T-helper 2 cell treated with Interferon-gamma antibody and Interleukin-4, amounts not matched to agents 100 ng/mL and 5 ng/mL, for 36 hours (primary cell): ENCODE measurements at regions not wholly inside any gene's neighbourhood (a gene's known extent, or its start where the extent isn't known, plus 50 kb on each side); places are given as distances from the start of the nearest gene placed in this dataset.
"Not testable (repeated sequence)": the region's sequence is repeated elsewhere in the genome, so short reads cannot be mapped to it uniquely, and the experiment has no call there.

Source experiments
- intact Hi-C: fragments of 100-400 bp; cut with micrococcal nuclease; formaldehyde crosslinking; loops from one replicate; pipeline ENCODE4 v1.15.1; 2023

- intact Hi-C loops: not testable (repeated sequence)
Measured at GRCh38 chr2:111445191-111445929, 324.6 kb downstream of the BCL2L11 start.

DNA sequence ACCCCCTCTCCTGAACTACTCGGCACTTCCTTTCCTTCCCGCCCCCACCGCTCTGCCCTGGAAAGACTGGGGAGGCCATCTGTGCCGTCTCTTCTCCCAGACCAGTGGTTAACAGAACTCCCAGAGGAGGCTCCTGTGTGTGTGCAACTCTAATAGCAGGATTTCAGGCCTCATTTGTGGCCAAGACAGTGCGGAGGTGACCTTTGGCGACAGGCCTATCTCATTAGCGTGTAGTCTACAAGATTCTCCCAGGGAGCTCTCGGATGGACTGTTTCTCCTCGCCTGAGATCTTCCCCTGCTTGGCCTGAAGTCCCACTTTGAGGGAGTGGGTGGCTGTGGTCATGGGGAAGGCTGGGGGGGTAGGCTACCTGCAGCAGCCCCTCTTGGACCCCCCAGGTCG is 325.2 kb downstream of the BCL2L11 start:
- intact Hi-C loops: not testable (repeated sequence)

- intact Hi-C loops: not testable (repeated sequence)
Measured at GRCh38 chr2:111447482-111447881, 326.8 kb downstream of the BCL2L11 start.

GRCh38 chr2:111448796-111449195 is 328.1 kb downstream of the BCL2L11 start:
- intact Hi-C loops: not testable (repeated sequence)

GRCh38 chr2:111450526-111450925 is 329.8 kb downstream of the BCL2L11 start:
- intact Hi-C loops: not testable (repeated sequence)

GRCh38 chr2:111451692-111452199 is 331.0 kb downstream of the BCL2L11 start:
- intact Hi-C loops: not testable (repeated sequence)

DNA sequence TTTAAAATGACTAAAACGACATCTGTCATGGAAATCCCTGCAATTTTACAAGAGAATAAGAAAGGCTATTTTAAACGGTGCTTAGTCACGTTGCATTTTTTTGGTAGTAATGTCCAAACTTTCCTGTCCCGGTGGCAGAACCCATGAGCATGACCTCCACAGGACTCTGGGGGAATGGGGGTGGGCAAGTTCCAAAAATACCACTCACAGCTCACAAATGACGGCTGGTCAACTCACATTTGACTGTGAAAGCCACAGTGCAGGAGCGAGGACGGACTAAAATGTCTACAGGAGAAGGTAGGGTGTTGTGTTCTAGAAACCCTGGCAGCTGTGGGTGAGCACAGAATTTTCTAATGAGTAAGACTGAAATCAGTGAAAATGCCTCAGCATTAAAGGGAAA is 331.5 kb downstream of the BCL2L11 start:
- intact Hi-C loops: not testable (repeated sequence)

DNA sequence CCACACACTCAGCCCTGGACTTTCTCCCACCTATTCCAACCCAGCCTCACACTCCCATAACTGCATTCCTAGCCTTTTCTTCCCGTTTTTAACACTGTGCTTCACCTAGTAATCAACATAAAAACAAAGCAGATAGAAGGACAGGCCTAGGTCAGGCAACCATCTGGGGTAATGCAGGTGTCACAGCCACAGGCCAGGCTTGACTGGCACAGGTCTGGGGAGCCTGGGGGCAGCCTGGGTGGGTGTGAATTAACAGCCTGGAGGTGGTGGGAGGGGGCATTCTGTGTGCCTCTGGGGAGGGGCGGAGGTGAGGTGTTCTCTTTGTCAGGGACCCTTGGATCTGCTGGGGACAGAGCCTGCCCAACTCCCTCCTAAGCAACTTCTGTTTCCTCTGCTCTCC is 332.6 kb downstream of the BCL2L11 start:
- intact Hi-C loops: not testable (repeated sequence)

DNA sequence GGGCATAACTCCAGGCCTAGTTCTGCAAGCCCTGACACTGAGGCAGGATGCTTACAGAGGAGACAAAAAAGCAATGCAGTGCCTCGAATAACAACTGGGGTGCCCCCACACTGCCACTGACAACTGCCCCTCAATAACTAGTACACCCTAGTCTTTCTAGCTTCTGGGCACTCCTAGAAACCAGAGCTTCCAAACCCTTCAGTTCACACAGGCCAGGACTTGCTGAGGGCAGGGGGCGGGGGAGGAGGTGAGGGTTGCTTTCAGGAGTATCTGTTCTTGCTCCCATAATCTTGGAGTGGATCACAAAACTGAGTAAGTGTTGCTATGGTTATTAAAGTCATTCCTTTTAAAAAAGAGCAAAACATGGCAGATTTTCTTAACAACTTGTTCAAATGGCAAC is 333.1 kb downstream of the BCL2L11 start:
- intact Hi-C loops: not testable (repeated sequence)

- intact Hi-C loops: not testable (repeated sequence)
Measured at GRCh38 chr2:111454404-111454803, 333.7 kb downstream of the BCL2L11 start.

GRCh38 chr2:111455016-111456015 is 334.6 kb downstream of the BCL2L11 start:
- intact Hi-C loops: not testable (repeated sequence)

DNA sequence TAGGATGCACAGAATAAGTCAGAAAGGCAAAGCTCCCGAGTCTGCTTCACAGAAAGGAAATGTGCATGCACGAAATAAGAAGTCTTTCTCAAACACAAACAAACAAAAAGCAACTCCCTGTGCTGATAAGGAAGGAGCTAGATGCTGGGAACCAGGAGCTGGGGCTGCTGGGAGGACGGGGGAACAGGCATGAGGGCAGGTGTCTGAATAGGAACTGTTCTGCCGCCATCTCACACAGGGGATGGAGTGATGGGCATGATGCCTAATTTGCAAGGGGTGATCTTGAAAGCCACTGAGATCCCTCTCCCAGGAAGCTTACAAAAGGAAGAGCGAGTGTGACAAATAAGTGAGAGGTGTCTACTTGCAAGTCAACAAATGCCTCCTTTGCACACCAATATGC is 336.5 kb downstream of the BCL2L11 start:
- intact Hi-C loops: not testable (repeated sequence)

- intact Hi-C loops: not testable (repeated sequence)
Measured at GRCh38 chr2:111460901-111461300, 340.2 kb downstream of the BCL2L11 start.

- intact Hi-C loops: not testable (repeated sequence)
Measured at GRCh38 chr2:111461831-111462230, 341.1 kb downstream of the BCL2L11 start.

DNA sequence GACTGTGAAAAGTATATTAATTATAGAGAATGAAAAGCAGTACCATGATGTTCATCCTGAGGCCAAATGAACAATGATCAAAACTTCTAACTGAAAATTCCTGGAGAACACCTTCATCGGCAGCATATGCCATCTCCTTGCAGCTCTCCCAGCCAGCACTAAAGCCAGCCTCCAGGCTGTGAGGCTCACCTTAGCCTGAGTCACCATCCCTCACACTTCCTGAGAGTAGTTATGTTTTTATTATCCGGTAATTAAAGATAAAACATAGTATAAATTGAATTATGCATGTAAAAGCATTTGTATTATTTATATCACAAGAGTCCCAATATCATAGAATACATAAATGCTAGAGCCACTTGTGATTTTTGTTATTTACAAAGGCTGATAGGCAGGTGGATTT is 341.9 kb downstream of the BCL2L11 start:
- intact Hi-C loops: not testable (repeated sequence)

- intact Hi-C loops: not testable (repeated sequence)
Measured at GRCh38 chr2:111463238-111463848, 342.6 kb downstream of the BCL2L11 start.

DNA sequence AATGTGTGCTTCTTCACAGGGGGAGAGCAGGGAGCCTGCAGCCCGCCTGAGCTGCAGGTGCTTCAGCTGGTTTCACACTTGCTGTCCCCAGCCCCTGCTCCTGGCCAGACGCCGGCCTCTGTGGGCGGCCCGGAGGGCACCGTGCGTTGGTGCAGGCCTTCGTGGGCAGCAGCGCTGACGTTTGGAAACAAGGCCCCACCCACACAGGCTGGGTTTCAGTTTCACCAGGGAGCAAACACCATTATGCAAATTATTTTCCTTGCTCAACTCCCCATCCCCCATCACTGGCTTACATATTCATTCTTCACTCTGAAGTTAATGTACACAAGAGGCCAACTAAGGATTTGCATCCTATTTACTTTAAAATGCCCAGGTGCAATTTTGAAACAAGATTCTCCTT is 343.2 kb downstream of the BCL2L11 start:
- intact Hi-C loops: not testable (repeated sequence)

- intact Hi-C loops: not testable (repeated sequence)
Measured at GRCh38 chr2:111464367-111464766, 343.7 kb downstream of the BCL2L11 start.

- intact Hi-C loops: not testable (repeated sequence)
Measured at GRCh38 chr2:111465521-111465920, 344.8 kb downstream of the BCL2L11 start.

DNA sequence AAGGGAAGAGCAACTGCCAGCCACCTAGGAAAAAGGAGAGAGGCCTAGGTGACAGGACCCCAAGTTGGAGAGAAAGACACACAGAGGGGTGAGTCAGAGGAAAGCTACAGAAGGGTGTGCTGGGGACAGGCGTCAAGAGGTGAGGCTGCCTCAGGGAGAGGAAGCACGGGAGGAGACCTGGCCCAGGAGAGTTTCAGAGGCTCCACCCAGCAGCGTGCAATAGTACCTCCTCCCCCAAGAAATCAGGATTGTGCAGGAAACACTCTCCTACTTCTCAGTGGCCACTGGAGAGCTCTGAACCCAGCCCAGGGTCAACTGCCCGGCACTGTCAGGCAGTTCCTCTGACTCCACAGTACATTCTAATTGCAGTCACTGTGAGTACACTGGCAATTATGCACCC is 346.0 kb downstream of the BCL2L11 start:
- intact Hi-C loops: not testable (repeated sequence)

- intact Hi-C loops: not testable (repeated sequence)
Measured at GRCh38 chr2:111470924-111471323, 350.2 kb downstream of the BCL2L11 start.
